Immature natural killer cell (primary cell): ENCODE measurements at regions not wholly inside any gene's neighbourhood (a gene's known extent, or its start where the extent isn't known, plus 50 kb on each side); places are given as distances from the start of the nearest gene placed in this dataset.

ENCODE experiments used
- DNase-seq, 3 donors: peaks; one replicate each; pipeline ENCODE4 v3.0.0; 2022; ENCODE audit warnings: mixed read lengths in 1 of 3
- H3K27ac Mint-ChIP-seq, 6 donors: one replicate each; pipeline ENCODE4 v1.8.0; 2020; ENCODE audit warnings: mixed read lengths in 6 of 6, mild to moderate bottlenecking in 5 of 6, inconsistent platforms in 4 of 6, moderate library complexity in 3 of 6
- H3K27me3 Mint-ChIP-seq, 3 donors: one replicate each; pipeline ENCODE4 v1.8.0; 2020 to 2021; ENCODE audit warnings: low read depth in 3 of 3, mild to moderate bottlenecking in 3 of 3, mixed read lengths in 3 of 3, moderate library complexity in 3 of 3, inconsistent platforms in 1 of 3
- H3K36me3 Mint-ChIP-seq, 3 donors: one replicate each; pipeline ENCODE4 v1.8.0; 2020; ENCODE audit warnings: mixed read lengths in 3 of 3, inconsistent platforms in 2 of 3, mild to moderate bottlenecking in 2 of 3
- H3K4me1 Mint-ChIP-seq, 2 donors: one replicate each; pipeline ENCODE4 v1.8.0; 2020; ENCODE audit warnings: inconsistent platforms in 2 of 2, mild to moderate bottlenecking in 2 of 2, mixed read lengths in 2 of 2, moderate library complexity in 1 of 2
- H3K4me3 Mint-ChIP-seq, 5 donors: one replicate each; pipeline ENCODE4 v1.8.0; 2020; ENCODE audit warnings: mild to moderate bottlenecking in 5 of 5, mixed read lengths in 5 of 5, inconsistent platforms in 3 of 5, moderate library complexity in 3 of 5
- H3K9me3 Mint-ChIP-seq, 6 donors: one replicate each; pipeline ENCODE4 v1.8.0; 2020; ENCODE audit warnings: mild to moderate bottlenecking in 6 of 6, mixed read lengths in 6 of 6, inconsistent platforms in 4 of 6, moderate library complexity in 3 of 6

DNA sequence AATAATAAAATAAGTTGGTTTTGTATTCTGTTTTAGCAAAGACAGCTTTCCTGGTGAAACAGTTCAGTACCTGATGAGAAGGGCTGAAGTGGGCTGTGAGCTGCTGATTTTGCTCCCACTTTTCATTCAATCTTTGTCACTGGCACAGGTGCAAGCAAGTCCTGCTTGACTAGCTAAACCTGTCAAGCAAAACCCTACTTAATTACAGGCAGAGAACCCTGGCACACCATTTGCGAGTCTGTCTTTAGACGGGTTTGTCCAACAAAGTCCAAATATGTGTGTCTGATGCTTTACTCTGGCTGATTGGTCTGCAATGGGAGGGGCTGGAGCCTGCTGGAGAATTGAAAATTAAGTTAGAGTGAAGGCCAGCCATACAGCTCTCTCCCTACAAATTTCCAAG is 267.2 kb downstream of the EPHA4 start:
- no peak overlapping the region for H3K4me3 Mint-ChIP-seq
- no peak for DNase-seq
- H3K27me3 Mint-ChIP-seq, result no peaks in the 10 kb centered on the region
- peaks cover 0 to 2% of the 10 kb centered on the region in 2 donors for H3K4me1 Mint-ChIP-seq
- H3K27ac Mint-ChIP-seq, result no peak overlapping the region
- no peaks in the 10 kb centered on the region for H3K9me3 Mint-ChIP-seq
- H3K36me3 Mint-ChIP-seq, result no peaks in the 10 kb centered on the region

DNA sequence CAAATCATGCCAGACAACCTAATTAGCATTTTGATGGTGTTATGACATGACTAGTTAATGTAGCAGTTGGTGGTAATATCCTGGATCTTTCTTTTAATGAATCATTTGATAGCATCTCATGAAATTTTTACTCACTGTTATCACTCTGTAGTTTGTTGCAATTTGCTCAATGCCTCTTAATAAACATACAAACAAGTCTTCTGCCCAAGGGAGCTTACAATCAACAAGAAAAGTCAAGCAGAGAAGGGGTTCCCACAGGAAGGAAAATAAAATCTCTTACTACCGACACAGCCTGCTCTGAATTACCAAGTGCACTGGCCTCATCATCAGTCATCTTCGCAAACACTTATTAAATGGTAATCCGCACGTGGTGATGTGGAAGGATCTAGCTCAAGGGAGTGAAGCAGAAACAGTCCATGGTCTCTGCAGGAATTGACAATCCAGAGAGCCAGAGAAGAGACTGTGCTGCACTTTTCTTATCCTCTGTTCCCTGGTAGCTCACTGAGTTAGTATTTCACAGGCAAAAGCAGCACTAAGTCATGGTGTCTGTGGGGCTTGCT is 263.5 kb downstream of the EPHA4 start:
- Mint-ChIP-seq H3K9me3 (no peaks in the 10 kb centered on the region), H3K36me3 (no peaks in the 10 kb centered on the region), H3K4me1 (peaks cover 0 to 6% of the 10 kb centered on the region in 2 donors), H3K4me3 (no peak overlapping the region), H3K27ac (no peak overlapping the region), H3K27me3 (peaks cover 0 to 2% (median 0%) of the 10 kb centered on the region in 3 donors)
- no peak for DNase-seq

DNA sequence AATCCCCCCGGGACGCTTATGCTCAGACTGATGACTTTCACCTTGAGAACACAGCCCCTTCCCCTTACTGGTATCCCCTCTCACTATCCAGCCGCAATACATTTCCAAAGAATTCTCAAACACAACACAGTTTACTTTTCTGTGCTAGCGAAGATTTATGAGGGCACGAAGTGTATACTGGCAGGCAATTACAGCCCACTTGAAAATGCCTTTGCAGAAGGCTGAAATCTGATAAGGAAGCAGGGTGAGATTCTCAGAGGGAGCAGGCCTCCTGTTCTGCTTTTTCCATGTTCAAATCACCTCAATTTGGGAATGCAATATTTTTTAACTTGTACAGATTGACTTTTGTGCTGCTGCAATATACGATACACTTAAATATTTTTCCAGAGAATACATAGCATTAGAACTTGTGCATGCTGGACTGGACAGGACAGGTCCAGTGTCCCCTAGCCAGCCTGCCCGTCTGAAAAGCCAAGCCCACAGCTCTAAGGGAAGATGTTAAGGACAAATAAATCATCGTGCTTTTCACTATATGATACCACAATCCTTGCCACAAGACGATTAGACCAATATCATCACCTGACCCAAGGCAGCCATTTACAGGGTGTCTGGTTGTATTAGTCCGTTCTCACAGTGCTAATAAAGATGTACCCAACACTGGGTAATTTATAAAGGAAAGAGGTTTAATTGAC is 262.1 kb downstream of the EPHA4 start:
- Mint-ChIP-seq H3K4me1 (peaks cover 0 to 6% of the 10 kb centered on the region in 2 donors), H3K36me3 (no peaks in the 10 kb centered on the region), H3K27ac (no peak overlapping the region), H3K4me3 (no peak overlapping the region), H3K27me3 (peaks cover 0 to 2% (median 0%) of the 10 kb centered on the region in 3 donors), H3K9me3 (no peaks in the 10 kb centered on the region)
- DNase-seq, result no peak

DNA sequence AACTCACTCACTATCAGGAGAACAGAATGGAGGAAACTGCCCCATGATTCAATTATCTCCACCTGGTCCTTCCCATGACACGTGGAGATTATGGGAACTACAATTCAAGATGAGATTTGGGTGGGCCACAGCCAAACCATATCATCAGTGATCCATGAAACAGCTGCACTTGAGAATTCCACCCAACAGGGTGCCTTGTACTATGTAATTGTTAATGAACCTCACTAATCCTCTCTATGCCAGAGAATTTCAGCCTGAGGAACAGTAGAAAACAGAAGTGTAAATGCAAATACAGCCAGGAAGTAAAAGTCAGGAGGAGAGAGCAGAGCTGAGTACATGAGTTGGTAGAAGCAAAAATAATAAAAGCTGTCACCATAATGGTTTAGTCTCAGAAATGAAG is 261.4 kb downstream of the EPHA4 start:
- no peak for DNase-seq
- no peaks in the 10 kb centered on the region for H3K9me3 Mint-ChIP-seq
- H3K36me3 Mint-ChIP-seq, result no peaks in the 10 kb centered on the region
- H3K27me3 Mint-ChIP-seq, result peaks cover 0 to 2% (median 0%) of the 10 kb centered on the region in 3 donors
- no peak overlapping the region for H3K27ac Mint-ChIP-seq
- no peak overlapping the region for H3K4me3 Mint-ChIP-seq
- peaks cover 0 to 6% of the 10 kb centered on the region in 2 donors for H3K4me1 Mint-ChIP-seq

DNA sequence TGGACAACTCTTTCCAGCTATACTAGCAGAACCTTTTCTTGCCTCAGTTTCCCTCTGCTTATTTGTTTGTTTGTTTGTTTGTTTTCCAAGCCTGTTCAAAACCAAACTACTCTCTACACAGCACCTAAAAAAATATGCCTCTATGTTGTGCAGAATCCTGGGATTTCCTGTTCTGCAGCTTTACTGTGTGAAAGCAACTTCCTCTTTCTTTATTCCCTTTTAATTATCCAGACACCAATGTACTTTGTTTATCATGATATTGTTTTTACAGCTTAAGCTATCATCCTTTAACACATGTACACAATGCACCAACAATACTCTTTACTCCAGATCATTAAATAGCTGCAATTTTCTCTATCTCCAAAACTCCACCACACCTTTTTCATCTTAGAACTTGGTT is 259.5 kb downstream of the EPHA4 start:
- no peak for DNase-seq
- Mint-ChIP-seq H3K27me3 (peaks cover 0 to 2% (median 2%) of the 10 kb centered on the region in 3 donors), H3K4me1 (peaks cover 0 to 6% of the 10 kb centered on the region in 2 donors), H3K36me3 (no peaks in the 10 kb centered on the region), H3K4me3 (no peak overlapping the region), H3K27ac (no peak overlapping the region), H3K9me3 (no peaks in the 10 kb centered on the region)

DNA sequence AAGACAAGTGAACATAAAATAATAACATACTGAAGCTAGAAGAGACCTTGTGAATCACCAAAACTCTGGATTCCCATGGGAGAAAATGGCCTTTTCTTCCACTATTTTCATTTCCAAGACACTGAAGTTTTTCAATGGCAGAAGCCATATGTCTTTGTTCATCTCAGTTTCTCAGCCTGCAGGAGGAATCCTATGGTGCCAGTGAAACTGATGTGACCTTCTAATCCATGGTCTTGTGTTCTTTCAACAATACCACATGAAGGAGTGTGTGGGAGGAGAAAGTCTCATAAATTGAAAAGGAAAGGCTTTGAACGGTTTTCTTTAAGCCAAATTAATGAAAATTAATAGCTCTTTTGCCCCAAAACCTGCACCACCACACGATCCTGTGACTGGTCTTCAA is 257.3 kb downstream of the EPHA4 start:
- no peak overlapping the region for H3K4me3 Mint-ChIP-seq
- no peak for DNase-seq
- H3K27ac Mint-ChIP-seq, result no peak overlapping the region
- no peaks in the 10 kb centered on the region for H3K36me3 Mint-ChIP-seq
- H3K9me3 Mint-ChIP-seq, result no peaks in the 10 kb centered on the region
- peaks cover 0 to 5% (median 2%) of the 10 kb centered on the region in 3 donors for H3K27me3 Mint-ChIP-seq
- peaks cover 0 to 6% of the 10 kb centered on the region in 2 donors for H3K4me1 Mint-ChIP-seq

DNA sequence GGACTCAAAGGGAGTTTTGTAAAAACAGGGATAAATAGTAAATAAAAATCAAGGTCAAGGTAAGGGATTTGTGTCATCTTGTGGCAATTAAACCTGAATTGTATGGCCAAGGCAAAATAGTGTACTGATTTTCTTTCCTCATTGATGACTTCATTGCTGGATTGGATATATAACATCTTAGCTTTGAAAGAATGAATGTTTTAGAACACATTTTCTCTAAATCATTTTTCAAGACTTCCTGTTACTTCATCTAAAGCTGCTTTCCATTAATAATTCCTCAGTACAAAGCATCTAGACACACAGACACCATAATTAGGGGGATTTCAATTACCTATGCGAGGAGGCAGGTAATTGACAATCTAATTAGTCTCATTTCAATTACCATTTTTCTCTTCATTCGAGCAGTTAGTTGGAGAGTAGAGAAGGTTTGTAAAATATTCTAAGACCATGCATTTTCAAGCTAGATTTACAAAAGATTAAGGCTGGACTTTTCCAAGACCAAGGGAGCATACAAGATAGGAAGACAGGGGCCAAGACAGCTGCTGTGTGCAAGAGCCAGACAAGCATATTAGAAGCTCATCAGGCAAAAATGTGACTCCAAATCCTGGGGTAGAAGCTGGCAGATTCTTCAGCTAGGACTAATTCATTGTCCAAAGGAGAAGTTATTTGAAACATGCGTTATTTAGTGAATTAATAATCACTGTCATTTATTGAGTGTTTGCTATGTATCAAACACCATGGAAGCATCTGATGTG is 253.6 kb downstream of the EPHA4 start:
- no peak overlapping the region for H3K27ac Mint-ChIP-seq

DNA sequence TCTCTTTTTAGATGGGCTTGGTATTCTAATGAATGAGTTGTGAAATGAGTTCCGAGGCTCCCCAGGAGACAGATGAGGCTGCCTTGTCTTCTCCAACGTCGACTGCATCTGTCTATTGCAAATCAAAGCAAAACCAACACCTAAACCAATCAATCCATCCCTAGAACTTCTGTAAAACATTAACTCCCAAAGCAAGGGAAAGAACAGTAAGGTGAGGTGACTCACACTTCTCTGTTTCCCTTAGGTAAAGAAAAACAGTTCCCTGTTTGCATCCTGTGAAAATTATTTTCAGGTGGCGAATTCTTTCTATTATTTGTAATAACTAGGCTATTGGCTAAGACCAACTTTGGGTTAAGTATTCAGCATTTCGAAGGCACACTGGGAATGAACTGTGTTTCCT is 249.4 kb downstream of the EPHA4 start:
- DNase-seq, result no peak

More for the DNA sequence above, 253.6 kb downstream of the EPHA4 start:
- DNase-seq, result no peak
- no peaks in the 10 kb centered on the region for H3K36me3 Mint-ChIP-seq
- no peaks in the 10 kb centered on the region for H3K9me3 Mint-ChIP-seq
- peaks cover 0 to 6% (median 4%) of the 10 kb centered on the region in 3 donors for H3K27me3 Mint-ChIP-seq
- no peaks in the 10 kb centered on the region for H3K4me1 Mint-ChIP-seq
- H3K4me3 Mint-ChIP-seq, result no peak overlapping the region

DNA sequence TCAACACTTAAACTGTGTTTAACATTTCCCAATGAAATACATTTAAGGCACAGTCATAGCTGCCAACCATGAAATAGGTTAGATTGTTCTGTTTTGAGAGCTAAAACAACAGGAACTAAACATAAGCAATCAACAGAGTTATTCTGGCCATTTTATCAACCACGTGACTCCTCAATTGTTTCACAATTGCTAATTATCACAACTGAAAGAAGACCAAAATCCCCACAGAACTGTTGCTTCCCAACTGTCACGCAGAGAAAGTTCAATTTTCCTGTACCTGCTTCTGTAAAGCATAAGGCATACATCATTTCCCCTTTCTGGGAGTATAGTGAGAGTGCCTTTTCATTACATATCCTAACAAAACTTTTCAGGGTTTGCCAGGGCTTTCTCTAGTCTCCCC is 248.6 kb downstream of the EPHA4 start:
- Mint-ChIP-seq H3K4me1 (no peaks in the 10 kb centered on the region), H3K9me3 (no peaks in the 10 kb centered on the region), H3K27me3 (peaks cover 0 to 7% (median 4%) of the 10 kb centered on the region in 3 donors), H3K4me3 (no peak overlapping the region), H3K27ac (no peak overlapping the region), H3K36me3 (peaks cover 0 to 3% (median 0%) of the 10 kb centered on the region in 3 donors)
- no peak for DNase-seq

More for the DNA sequence above, 249.4 kb downstream of the EPHA4 start:
- H3K4me1 Mint-ChIP-seq, result no peaks in the 10 kb centered on the region
- no peaks in the 10 kb centered on the region for H3K9me3 Mint-ChIP-seq
- H3K27me3 Mint-ChIP-seq, result peaks cover 0 to 7% (median 4%) of the 10 kb centered on the region in 3 donors
- peaks cover 0 to 3% (median 0%) of the 10 kb centered on the region in 3 donors for H3K36me3 Mint-ChIP-seq
- H3K4me3 Mint-ChIP-seq, result no peak overlapping the region
- H3K27ac Mint-ChIP-seq, result no peak overlapping the region

DNA sequence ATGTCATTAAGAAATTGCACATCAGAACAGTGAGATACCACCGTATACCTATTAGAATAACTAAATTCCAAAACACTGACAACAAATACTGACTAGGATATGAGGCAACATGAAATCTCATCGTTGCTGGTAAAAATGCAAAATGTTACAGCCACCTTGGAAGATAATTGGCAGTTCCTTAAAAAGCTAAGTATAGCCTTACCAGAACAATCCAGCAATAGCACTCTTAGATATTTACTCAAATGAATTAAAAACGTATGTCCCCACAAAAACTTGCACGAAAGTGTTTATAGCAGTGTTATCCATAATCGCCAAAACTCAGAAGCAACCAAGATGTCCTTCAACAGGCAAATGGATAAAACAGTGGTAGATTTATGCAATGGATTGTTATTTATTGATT is 241.7 kb downstream of the EPHA4 start:
- Mint-ChIP-seq H3K4me1 (no peaks in the 10 kb centered on the region), H3K36me3 (peaks cover 0 to 3% (median 2%) of the 10 kb centered on the region in 3 donors), H3K4me3 (no peak overlapping the region), H3K9me3 (no peaks in the 10 kb centered on the region), H3K27ac (no peak overlapping the region), H3K27me3 (peaks cover 0 to 6% (median 2%) of the 10 kb centered on the region in 3 donors)
- no peak for DNase-seq

DNA sequence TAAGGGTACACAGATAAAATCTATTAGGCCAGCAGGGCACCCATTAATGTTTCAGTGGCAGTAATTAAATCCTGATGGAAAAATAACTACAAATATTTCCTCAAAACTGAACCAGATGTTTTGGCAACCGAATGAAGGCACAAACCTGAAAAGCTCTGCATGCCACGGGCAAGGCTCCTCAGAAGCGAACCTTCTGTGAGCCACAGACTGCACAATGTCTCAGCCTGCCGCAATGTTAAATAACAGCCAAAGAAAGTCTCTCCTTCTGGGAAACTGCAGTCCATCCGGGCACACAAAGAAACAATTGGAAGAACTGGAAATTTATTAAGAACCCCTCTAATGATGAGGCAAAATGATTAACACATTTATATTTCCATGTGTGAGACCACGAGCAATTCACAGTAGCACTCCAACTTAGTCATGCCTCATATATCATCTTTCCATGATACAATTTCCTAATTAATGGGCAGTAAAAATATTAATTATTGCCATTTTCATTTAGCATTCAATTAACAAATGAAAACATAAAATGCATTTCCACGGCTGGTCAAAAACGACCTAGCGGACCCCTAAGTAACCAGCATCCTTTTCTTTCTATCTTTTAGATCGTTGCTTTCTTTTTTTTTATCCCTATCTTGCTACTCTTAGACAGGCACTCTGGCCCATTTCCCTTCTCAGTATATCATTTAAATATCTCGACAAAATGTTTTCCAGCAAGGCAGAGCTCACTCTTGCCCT is 237.5 kb downstream of the EPHA4 start:
- Mint-ChIP-seq H3K9me3 (no peaks in the 10 kb centered on the region), H3K4me3 (no peak overlapping the region), H3K4me1 (no peaks in the 10 kb centered on the region), H3K27me3 (peaks cover 0 to 4% (median 2%) of the 10 kb centered on the region in 3 donors), H3K36me3 (peaks cover 0 to 2% (median 0%) of the 10 kb centered on the region in 3 donors), H3K27ac (no peak overlapping the region)
- no peak for DNase-seq

DNA sequence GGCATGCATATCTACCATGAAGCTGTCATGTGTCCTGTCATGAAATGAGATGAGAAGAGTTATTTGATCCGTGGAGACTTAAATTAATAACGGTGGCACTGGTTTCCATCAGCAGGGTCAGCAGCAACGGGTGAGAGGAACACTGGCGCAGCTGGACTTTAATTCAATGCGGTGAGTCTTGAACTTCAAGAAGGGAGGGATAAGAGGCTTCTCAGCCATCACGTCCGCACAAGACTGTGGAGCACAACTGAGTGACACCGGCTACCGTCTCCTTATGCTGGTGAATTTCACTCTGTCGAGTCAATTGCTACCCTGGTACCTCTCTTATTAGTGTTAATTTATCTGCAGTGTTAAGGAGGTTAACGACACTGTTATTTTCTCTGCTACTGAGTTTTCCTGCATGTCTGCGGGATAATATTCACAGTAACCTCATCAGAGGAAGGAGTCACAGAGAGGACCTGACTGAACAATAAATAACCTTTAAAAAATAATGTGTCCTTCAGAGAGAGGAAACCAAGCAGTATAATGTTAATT is 236.8 kb downstream of the EPHA4 start:
- Mint-ChIP-seq H3K4me1 (no peaks in the 10 kb centered on the region), H3K36me3 (peaks cover 0 to 2% (median 0%) of the 10 kb centered on the region in 3 donors), H3K27ac (no peak overlapping the region), H3K4me3 (no peak overlapping the region), H3K27me3 (peaks cover 0 to 4% (median 4%) of the 10 kb centered on the region in 3 donors), H3K9me3 (no peaks in the 10 kb centered on the region)
- no peak for DNase-seq

DNA sequence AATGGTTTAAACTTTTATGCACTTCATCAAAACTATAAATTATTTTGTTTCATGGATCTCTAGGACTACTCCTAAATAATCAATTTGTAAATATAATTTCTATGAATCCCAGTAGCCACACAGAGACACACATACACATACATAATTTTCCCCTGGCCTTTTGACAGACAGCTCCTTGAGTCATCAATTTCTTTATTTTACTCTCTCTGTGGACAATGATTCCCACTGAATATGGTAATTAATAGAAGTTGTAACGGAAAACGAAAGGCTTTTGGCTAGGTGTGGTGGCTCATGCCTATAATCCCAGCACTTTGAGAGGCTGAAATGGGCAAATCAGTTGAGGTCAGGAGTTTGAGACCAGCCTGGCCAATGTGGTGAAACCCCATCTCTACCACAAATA is 235.1 kb downstream of the EPHA4 start:
- Mint-ChIP-seq H3K9me3 (no peaks in the 10 kb centered on the region), H3K36me3 (no peaks in the 10 kb centered on the region), H3K27me3 (peaks cover 0 to 4% (median 2%) of the 10 kb centered on the region in 3 donors), H3K4me3 (no peak overlapping the region), H3K27ac (no peak overlapping the region), H3K4me1 (no peaks in the 10 kb centered on the region)
- DNase-seq, result no peak
